GM12878 (cell line): ENCODE measurements at regions not wholly inside any gene's neighbourhood (a gene's known extent, or its start where the extent isn't known, plus 50 kb on each side); places are given as distances from the start of the nearest gene placed in this dataset.

Experiments
- ATAC-seq: fragments of 200-7000 bp; cut with Tn5 transposase; 3 replicates; pipeline ENCODE4 v1.9.1; 2020; ENCODE audit warnings: mild to moderate bottlenecking, moderate library complexity
- BruUV-seq: library from RNA; stranded (reverse); fragments of 400-500 nt; replicated peaks from 2 replicates; lab custom pipeline; 2021; lab: Mats Ljungman, UMichigan
- CTCF ChIA-PET: fragments of 300-600 bp; sonication (Branson Sonifier 250); formaldehyde crosslinking; extraction: SDS; loops from one replicate; lab custom pipeline; 2021; ENCODE audit warnings: inconsistent platforms; lab: Yijun Ruan, JAX
- POLR2A ChIA-PET: fragments of 350-600 bp; formaldehyde crosslinking; extraction: SDS; loops from one replicate; lab custom pipeline; 2021; ENCODE audit warnings: inconsistent platforms; lab: Charles Lee
- RAD21 ChIA-PET: fragments of 300-600 bp; sonication (Branson Sonifier 250); formaldehyde crosslinking; loops from one replicate; lab custom pipeline; 2023; ENCODE audit warnings: antibody characterized with exemption; ENCODE audit not compliant: unreplicated experiment; lab: Charles Lee
- SMC1A ChIA-PET: fragments of 300-600 bp; sonication (Branson Sonifier 250); formaldehyde crosslinking; loops from one replicate; lab custom pipeline; 2023; ENCODE audit not compliant: unreplicated experiment, uncharacterized antibody; lab: Charles Lee
- DNase-seq: peaks from one replicate; pipeline ENCODE4 v3.0.0-alpha.2; 2011; ENCODE audit warnings: low read depth, low spot score
- FAIRE-seq: peaks from 3 replicates; lab custom pipeline; 2011; peaks lifted over from hg19 to GRCh38; lab: Jason Lieb, UNC
- H2AFZ ChIP-seq: 2 replicates; pipeline ENCODE4 v1.6.0; 2011; ENCODE audit warnings: low read depth, low read length, control low read depth; ENCODE audit not compliant: control insufficient read depth
- H3K27ac ChIP-seq: 2 replicates; pipeline ENCODE4 v1.5.1; 2011; ENCODE audit warnings: control low read depth; ENCODE audit not compliant: control insufficient read depth, insufficient read depth
- H3K27me3 ChIP-seq, 2 experiments: replicated peaks in 1 of 2; 2 replicates each; pipeline versions ENCODE4 v1.6.0 to v1.6.1; 2011; ENCODE audit warnings: low read length in 1 of 2; ENCODE audit not compliant: control insufficient read depth in 2 of 2, insufficient read depth in 2 of 2
- H3K36me3 ChIP-seq, 2 experiments: 2 replicates each; pipeline ENCODE4 v1.5.1; 2011; ENCODE audit warnings: low read length in 1 of 2; ENCODE audit not compliant: control insufficient read depth in 2 of 2, insufficient read depth in 2 of 2
- H3K4me1 ChIP-seq: 2 replicates; pipeline ENCODE4 v1.6.1; 2011; ENCODE audit warnings: mild to moderate bottlenecking, low read length, moderate library complexity, mixed read lengths; ENCODE audit not compliant: control insufficient read depth, insufficient read depth
- H3K4me2 ChIP-seq: 2 replicates; pipeline ENCODE4 v1.6.0; 2011; ENCODE audit warnings: control low read depth; ENCODE audit not compliant: control insufficient read depth, insufficient read depth
- H3K4me3 ChIP-seq: fragments of 200-600 bp; sonication (generic); 2 replicates; pipeline ENCODE4 v1.5.1; 2016
- H3K79me2 ChIP-seq: 2 replicates; pipeline ENCODE4 v1.6.0; 2011; ENCODE audit warnings: low read length; ENCODE audit not compliant: control insufficient read depth, insufficient read depth
- H3K9ac ChIP-seq: 2 replicates; pipeline ENCODE4 v1.8.0; 2011; ENCODE audit warnings: low read length, control low read depth, mixed read lengths; ENCODE audit not compliant: control insufficient read depth, insufficient read depth
- H3K9me3 ChIP-seq: replicated peaks from 3 replicates; pipeline ENCODE4 v1.5.1; 2011; ENCODE audit warnings: mild to moderate bottlenecking, low read length; ENCODE audit not compliant: control insufficient read depth, insufficient read depth
- H4K20me1 ChIP-seq: 2 replicates; pipeline ENCODE4 v1.6.0; 2011; ENCODE audit not compliant: control insufficient read depth, insufficient read depth
- DPF2 ChIP-seq: fragments of 450-650 bp; IDR thresholded peaks from 2 replicates; pipeline ENCODE4 v1.6.1; 2017; ENCODE audit warnings: mild to moderate bottlenecking
- FOXK2 ChIP-seq: fragments of 450-650 bp; IDR thresholded peaks from 2 replicates; pipeline ENCODE4 v1.6.1; 2017; ENCODE audit warnings: mild to moderate bottlenecking, moderate library complexity
- IKZF1 ChIP-seq: fragments of 450-650 bp; conservative IDR thresholded peaks from 2 replicates; pipeline ENCODE4 v1.6.1; 2017; ENCODE audit warnings: antibody characterized with exemption, mild to moderate bottlenecking
- NFYA ChIP-seq: IDR thresholded peaks from 2 replicates; pipeline ENCODE4 v1.6.1; 2011; ENCODE audit warnings: low read depth, mild to moderate bottlenecking, low read length, improper control_type of control experiment, borderline replicate concordance
- POU2F2 ChIP-seq: IDR thresholded peaks from 3 replicates; pipeline ENCODE4 v1.6.1; 2011; ENCODE audit warnings: low read depth, mild to moderate bottlenecking, low read length, borderline replicate concordance
- PRDM15 ChIP-seq: fragments of 450-650 bp; formaldehyde crosslinking; IDR thresholded peaks from 2 replicates; pipeline ENCODE4 v1.4.0; 2020; ENCODE audit warnings: mild to moderate bottlenecking, moderate library complexity
- SMARCA5 ChIP-seq: fragments of 450-650 bp; IDR thresholded peaks from 2 replicates; pipeline ENCODE4 v1.6.1; 2017; ENCODE audit warnings: mild to moderate bottlenecking
- STAT3 ChIP-seq: IDR thresholded peaks from 2 replicates; pipeline ENCODE4 v1.6.1; 2011; ENCODE audit warnings: low read depth, low read length, improper control_type of control experiment
- SUZ12 ChIP-seq: fragments of 200-600 bp; sonication (generic); IDR thresholded peaks from one replicate; pipeline ENCODE4 v1.6.1; 2018; ENCODE audit warnings: antibody characterized with exemption, mild to moderate bottlenecking; ENCODE audit not compliant: unreplicated experiment
- TCF7 ChIP-seq: IDR thresholded peaks from 2 replicates; pipeline ENCODE4 v1.6.1; 2014; ENCODE audit warnings: antibody characterized with exemption, borderline replicate concordance
- WGBS: methylation state at CpG from one replicate; pipeline ENCODE4 v1.1.6; 2016; ENCODE audit warnings: low lambda C conversion rate; ENCODE audit not compliant: insufficient replicate concordance, insufficient coverage; ENCODE audit errors: missing lambda C conversion rate; 5-methylcytosine and 5-hydroxymethylcytosine counted together
- in situ Hi-C: fragments of 300-500 bp; cut with MboI; formaldehyde crosslinking; loops from 9 replicates; pipeline ENCODE4 v1.14.3; 2018; ENCODE audit warnings: mixed read lengths
- intact Hi-C: fragments of 100-400 bp; cut with micrococcal nuclease; formaldehyde crosslinking; loops from one replicate; pipeline ENCODE4 v1.14.2; 2022; ENCODE audit not compliant: unreplicated experiment
- TF ChIP-seq, protein P1 (sequence below): IDR thresholded peaks from 2 replicates; pipeline ENCODE4 v1.6.1; 2011; ENCODE audit warnings: borderline replicate concordance, low read depth, mild to moderate bottlenecking, moderate library complexity, low read length; ENCODE audit not compliant: insufficient read depth, poor library complexity, severe bottlenecking
- TF ChIP-seq, protein P2 (sequence below): fragments of 450-650 bp; IDR thresholded peaks from 2 replicates; pipeline ENCODE4 v1.6.1; 2017; ENCODE audit warnings: mild to moderate bottlenecking, low read depth, inconsistent platforms; ENCODE audit not compliant: poor library complexity, severe bottlenecking

DNA sequence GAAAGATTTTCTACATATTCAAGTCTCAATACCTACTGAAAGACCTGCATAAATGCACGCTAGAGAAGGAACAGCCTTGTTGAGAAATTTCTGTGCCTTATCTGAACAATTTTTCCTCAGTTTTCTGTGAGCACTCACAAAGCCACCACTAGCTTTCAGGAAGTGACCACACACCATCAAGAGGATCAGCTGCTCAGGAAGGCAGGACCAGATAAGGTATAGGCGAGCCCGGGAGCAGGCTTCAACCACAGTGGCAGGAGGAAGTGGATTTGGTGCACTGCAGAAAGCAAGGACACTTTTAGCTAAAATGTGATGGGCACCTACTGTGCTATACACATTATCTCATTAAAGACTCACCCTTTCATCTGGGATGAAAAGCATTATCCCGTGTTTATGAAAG lies 220.8 kb downstream of the RAB38 start (continued):
- no peak for TF ChIP-seq PRDM15 (CRISPR knock-in tag)
- TF ChIP-seq NFYA: no peak
- TF ChIP-seq, all 136 proteins: peak for 0

DNA sequence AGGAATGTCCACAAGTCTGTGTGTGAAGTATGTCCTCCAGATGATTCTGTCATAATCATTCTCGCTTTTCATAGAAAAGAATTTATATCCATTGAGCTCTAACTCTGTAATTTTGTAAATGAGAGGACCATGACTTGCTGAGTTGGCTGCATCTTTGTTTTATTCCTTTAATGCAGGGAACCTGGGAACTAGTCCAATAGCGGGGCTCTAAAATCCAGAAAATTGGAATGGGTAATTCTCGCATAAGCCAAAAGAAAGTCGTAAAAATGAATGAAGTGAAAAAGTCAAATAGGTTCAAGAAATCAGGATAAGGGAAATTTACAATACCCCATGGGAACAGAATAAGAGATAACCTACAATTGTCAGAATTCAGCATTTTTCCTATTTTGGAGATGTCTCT lies 232.5 kb downstream of the RAB38 start:
- Histone ChIP-seq H3K4me2 (no peak overlapping the region), H3K9me3 (no peaks in the 10 kb centered on the region), H3K4me1 (no peaks in the 10 kb centered on the region), H3K27ac (no peak overlapping the region), H3K36me3 (no peaks in the 10 kb centered on the region), H2AFZ (no peak overlapping the region), H3K9ac (no peak overlapping the region), H3K27me3 (no peaks in the 10 kb centered on the region; a peak in 1 of 4 replicates), H4K20me1 (no peaks in the 10 kb centered on the region), H3K4me3 (no peak overlapping the region), H3K79me2 (no peaks in the 10 kb centered on the region)
- WGBS: 19% methylated on average over 4 of the region's 4 CpGs
- BruUV-seq: no TSS peak
- intact Hi-C loops (no loop called here), in situ Hi-C loops (no loop called here)
- no peak for ATAC-seq
- no peak for DNase-seq
- ChIA-PET CTCF (interaction anchor here (0.5 kb wide), 1 partner anchor 479 kb away, joined by 3 read pairs; no protein-coding TSS in a partner anchor), POLR2A (no interaction called here), SMC1A (no interaction called here), RAD21 (no interaction called here)
- no peak for FAIRE-seq
- TF ChIP-seq FOXK2 (no peak), SMARCA5 (no peak), STAT3 (no peak), POU2F2 (no peak), DPF2 (no peak), PRDM15 (CRISPR knock-in tag) (no peak), TCF7 (no peak), IKZF1 (no peak), SUZ12 (no peak)
- TF ChIP-seq, protein P1, sequence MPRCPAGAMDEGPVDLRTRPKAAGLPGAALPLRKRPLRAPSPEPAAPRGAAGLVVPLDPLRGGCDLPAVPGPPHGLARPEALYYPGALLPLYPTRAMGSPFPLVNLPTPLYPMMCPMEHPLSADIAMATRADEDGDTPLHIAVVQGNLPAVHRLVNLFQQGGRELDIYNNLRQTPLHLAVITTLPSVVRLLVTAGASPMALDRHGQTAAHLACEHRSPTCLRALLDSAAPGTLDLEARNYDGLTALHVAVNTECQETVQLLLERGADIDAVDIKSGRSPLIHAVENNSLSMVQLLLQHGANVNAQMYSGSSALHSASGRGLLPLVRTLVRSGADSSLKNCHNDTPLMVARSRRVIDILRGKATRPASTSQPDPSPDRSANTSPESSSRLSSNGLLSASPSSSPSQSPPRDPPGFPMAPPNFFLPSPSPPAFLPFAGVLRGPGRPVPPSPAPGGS: no peak
- TF ChIP-seq, protein P2, sequence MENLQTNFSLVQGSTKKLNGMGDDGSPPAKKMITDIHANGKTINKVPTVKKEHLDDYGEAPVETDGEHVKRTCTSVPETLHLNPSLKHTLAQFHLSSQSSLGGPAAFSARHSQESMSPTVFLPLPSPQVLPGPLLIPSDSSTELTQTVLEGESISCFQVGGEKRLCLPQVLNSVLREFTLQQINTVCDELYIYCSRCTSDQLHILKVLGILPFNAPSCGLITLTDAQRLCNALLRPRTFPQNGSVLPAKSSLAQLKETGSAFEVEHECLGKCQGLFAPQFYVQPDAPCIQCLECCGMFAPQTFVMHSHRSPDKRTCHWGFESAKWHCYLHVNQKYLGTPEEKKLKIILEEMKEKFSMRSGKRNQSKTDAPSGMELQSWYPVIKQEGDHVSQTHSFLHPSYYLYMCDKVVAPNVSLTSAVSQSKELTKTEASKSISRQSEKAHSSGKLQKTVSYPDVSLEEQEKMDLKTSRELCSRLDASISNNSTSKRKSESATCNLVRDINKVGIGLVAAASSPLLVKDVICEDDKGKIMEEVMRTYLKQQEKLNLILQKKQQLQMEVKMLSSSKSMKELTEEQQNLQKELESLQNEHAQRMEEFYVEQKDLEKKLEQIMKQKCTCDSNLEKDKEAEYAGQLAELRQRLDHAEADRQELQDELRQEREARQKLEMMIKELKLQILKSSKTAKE: no peak
